ENCODE measurements at regions not wholly inside any gene's neighbourhood (a gene's known extent, or its start where the extent isn't known, plus 50 kb on each side); places are given as distances from the start of the nearest gene placed in this dataset.

DNA sequence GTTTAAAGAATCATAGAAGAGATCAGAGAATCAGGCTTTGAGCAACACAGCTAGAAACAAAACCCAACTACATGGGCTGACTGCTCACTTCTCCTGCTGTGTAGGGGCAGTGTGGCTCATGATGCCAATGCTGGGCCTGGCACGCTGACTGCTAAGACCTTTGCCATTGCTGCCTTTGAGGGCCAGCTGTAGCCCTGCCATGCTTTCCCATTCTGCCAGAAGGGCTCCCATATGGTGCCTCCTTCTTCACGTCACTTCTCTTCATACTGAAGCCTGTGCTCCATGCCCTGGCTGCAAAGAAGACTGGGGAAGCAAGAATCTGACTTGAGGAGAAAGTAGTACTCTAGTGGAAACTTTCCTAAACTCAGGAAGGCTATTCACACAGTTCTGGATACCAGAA, 232.9 kb downstream of the UTP18 start:
- Histone ChIP-seq H3K4me3 (ENCODE audit: low read length) (no peak overlapping the region), H3K27ac (ENCODE audit: low read length) (no peak overlapping the region), H3K27me3 (ENCODE audit: control insufficient read depth, insufficient read depth) (no peaks in the 10 kb centered on the region), H3K9me3 (ENCODE audit: control insufficient read depth, low read length) (no peaks in the 10 kb centered on the region), H3K4me1 (ENCODE audit: control insufficient read depth, insufficient read depth, low read length) (no peaks in the 10 kb centered on the region)
- 92% methylated on average over 2 of the region's 2 CpGs for WGBS
- intact Hi-C loops (cut with DNase I), result no loop called here
- ATAC-seq (no peak), DNase-seq (no peak)

DNA sequence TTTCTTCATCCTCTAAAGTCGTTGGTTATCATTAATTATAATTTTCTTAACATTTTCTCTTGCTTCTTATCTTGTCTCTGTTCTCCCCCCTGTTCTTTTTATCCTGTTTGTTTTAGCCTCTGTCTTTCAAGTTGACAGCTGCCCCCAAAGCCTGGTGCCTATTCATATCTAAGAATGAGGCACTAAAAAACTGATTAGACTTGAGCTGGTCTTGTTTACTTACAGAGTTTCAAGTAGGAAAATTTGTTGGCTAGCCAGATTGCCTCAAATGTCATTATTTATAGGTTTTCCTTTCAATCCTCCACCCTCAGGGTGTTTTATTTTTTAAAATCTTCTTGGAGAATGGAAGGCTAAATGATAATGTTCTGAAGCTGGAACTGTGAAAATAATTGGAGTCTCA, 236.0 kb downstream of the UTP18 start:
- intact Hi-C loops (cut with DNase I), result no loop called here
- no peak overlapping the region for H3K27ac ChIP-seq (ENCODE audit: low read length)
- ATAC-seq, result no peak
- no peaks in the 10 kb centered on the region for H3K4me1 ChIP-seq (ENCODE audit: control insufficient read depth, insufficient read depth, low read length)
- DNase-seq, result no peak
- no peaks in the 10 kb centered on the region for H3K27me3 ChIP-seq (ENCODE audit: control insufficient read depth, insufficient read depth)
- 18% methylated on average over 1 of the region's 1 CpG for WGBS
- H3K4me3 ChIP-seq (ENCODE audit: low read length), result no peak overlapping the region
- no peaks in the 10 kb centered on the region for H3K9me3 ChIP-seq (ENCODE audit: control insufficient read depth, low read length)

DNA sequence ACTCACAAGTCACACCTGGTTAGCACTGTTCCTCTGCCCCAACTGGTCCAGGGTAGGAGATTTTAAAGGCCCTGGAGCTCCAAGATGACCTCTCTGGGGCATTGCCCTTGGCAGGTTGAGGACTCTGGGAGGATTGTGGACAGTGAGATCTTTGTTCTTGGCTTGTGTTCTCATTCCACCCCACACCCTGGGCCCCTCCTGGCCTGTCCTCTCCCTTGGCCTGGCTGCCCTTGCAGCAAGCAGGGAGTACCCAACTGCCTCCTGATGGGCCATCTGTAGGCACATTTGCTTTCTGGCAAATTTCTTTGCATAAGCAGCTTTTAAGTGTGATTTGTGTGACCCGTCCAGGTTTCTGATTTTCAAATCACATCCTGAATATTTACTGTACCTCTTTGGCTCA, 239.6 kb downstream of the UTP18 start:
- no peak overlapping the region for H3K27ac ChIP-seq (ENCODE audit: low read length)
- DNase-seq, result no peak
- no peak for ATAC-seq
- H3K4me3 ChIP-seq (ENCODE audit: low read length), result no peak overlapping the region
- H3K27me3 ChIP-seq (ENCODE audit: control insufficient read depth, insufficient read depth), result no peaks in the 10 kb centered on the region
- H3K9me3 ChIP-seq (ENCODE audit: control insufficient read depth, low read length), result no peaks in the 10 kb centered on the region
- intact Hi-C loops (cut with DNase I), result no loop called here
- WGBS, result 68% methylated on average over 1 of the region's 1 CpG
- no peaks in the 10 kb centered on the region for H3K4me1 ChIP-seq (ENCODE audit: control insufficient read depth, insufficient read depth, low read length)

DNA sequence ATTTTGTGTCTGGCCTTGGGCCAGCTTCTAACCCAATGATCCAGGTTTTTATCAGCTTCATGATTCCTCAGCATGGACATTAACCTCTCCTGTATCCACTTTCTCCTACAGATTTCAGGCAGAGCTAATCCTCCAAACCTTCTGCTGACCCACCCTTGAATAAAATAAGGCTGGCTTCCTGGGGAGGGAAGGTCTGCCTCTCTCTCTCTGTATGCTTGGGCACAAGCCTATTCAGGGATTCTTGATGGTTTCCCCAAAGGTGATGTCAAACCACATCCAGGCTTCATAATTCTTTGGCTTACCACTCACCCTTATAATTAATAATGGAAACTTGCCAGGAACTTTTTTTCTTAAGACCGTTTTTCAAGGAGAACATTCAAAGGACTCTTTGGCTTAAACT, 240.1 kb downstream of the UTP18 start:
- ATAC-seq, result no peak
- WGBS, result 22% methylated on average over 1 of the region's 1 CpG
- H3K4me3 ChIP-seq (ENCODE audit: low read length), result no peak overlapping the region
- no peaks in the 10 kb centered on the region for H3K9me3 ChIP-seq (ENCODE audit: control insufficient read depth, low read length)
- H3K27ac ChIP-seq (ENCODE audit: low read length), result no peak overlapping the region
- H3K4me1 ChIP-seq (ENCODE audit: control insufficient read depth, insufficient read depth, low read length), result no peaks in the 10 kb centered on the region
- no peak for DNase-seq
- no peaks in the 10 kb centered on the region for H3K27me3 ChIP-seq (ENCODE audit: control insufficient read depth, insufficient read depth)
- intact Hi-C loops (cut with DNase I), result no loop called here

DNA sequence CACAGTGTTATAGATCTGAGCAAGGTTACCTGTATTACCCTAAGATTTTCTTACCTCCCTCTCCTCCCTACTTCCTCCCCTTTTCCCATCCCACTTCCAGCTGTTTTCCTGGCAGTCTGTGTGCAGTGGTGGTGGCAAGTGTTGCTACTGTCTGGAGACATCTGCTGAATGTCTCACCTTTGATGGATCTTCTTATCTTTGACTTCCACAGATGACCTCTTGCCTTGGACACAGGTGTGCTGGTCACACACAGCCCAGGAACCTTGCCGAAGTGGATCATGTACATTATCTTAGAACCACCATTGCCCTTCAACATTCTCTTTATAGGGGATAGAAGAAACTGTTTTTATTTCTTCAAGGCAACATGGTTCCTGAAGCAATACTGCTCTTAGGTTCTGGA, 245.1 kb downstream of the UTP18 start:
- no peak for DNase-seq
- no peak for ATAC-seq
- no peaks in the 10 kb centered on the region for H3K4me1 ChIP-seq (ENCODE audit: control insufficient read depth, insufficient read depth, low read length)
- WGBS, result 66% methylated on average over 1 of the region's 1 CpG
- intact Hi-C loops (cut with DNase I), result no loop called here
- no peaks in the 10 kb centered on the region for H3K9me3 ChIP-seq (ENCODE audit: control insufficient read depth, low read length)
- H3K4me3 ChIP-seq (ENCODE audit: low read length), result no peak overlapping the region
- H3K27ac ChIP-seq (ENCODE audit: low read length), result no peak overlapping the region
- H3K27me3 ChIP-seq (ENCODE audit: control insufficient read depth, insufficient read depth), result no peaks in the 10 kb centered on the region

DNA sequence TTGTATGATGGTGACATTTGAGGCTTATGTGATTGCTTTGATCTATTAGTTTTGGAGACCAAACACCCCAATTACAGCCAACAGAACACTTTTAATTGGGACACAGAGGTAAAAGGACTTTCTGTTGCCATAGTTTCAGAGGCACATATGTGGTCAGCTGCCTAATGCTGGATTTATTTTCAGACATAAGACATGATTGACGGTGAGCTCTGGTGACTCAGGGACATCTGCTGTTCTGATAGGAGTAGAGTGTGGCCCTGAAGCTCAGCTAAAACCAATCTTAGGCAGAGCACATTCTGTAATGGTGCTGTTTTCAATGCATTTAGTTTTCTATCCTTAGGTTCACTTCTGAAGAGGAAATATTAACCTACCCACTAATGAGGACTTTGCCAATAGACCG, 247.1 kb downstream of the UTP18 start:
- Histone ChIP-seq H3K9me3 (ENCODE audit: control insufficient read depth, low read length) (no peaks in the 10 kb centered on the region), H3K4me3 (ENCODE audit: low read length) (no peak overlapping the region), H3K27me3 (ENCODE audit: control insufficient read depth, insufficient read depth) (no peaks in the 10 kb centered on the region), H3K4me1 (ENCODE audit: control insufficient read depth, insufficient read depth, low read length) (no peaks in the 10 kb centered on the region), H3K27ac (ENCODE audit: low read length) (no peak overlapping the region)
- DNase-seq, result no peak
- 52% methylated on average over 2 of the region's 2 CpGs for WGBS
- ATAC-seq, result no peak
- intact Hi-C loops (cut with DNase I), result no loop called here

DNA sequence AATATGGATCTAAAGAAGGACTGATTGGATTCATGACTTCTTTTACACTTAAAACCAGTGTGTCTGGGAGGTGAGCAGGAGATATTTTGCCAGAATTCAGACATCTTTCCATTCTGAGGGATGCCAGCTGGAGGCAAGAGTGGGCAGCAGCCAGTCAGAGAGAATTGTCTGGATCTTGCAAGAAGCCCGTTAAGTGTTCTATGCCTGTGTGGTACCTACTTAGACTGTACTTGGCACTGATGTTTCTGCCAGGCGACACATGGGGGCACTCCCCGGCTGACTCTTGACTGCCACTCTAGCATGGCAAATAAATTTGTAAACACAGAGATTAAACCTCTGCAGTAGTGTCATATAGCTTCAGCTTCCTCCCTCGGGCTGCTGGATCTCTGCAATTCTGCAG, 247.7 kb downstream of the UTP18 start:
- intact Hi-C loops (cut with DNase I), result no loop called here
- Histone ChIP-seq H3K9me3 (ENCODE audit: control insufficient read depth, low read length) (no peaks in the 10 kb centered on the region), H3K27me3 (ENCODE audit: control insufficient read depth, insufficient read depth) (no peaks in the 10 kb centered on the region), H3K27ac (ENCODE audit: low read length) (no peak overlapping the region), H3K4me3 (ENCODE audit: low read length) (no peak overlapping the region), H3K4me1 (ENCODE audit: control insufficient read depth, insufficient read depth, low read length) (no peaks in the 10 kb centered on the region)
- WGBS, result 77% methylated on average over 4 of the region's 4 CpGs
- DNase-seq (no peak), ATAC-seq (no peak)

DNA sequence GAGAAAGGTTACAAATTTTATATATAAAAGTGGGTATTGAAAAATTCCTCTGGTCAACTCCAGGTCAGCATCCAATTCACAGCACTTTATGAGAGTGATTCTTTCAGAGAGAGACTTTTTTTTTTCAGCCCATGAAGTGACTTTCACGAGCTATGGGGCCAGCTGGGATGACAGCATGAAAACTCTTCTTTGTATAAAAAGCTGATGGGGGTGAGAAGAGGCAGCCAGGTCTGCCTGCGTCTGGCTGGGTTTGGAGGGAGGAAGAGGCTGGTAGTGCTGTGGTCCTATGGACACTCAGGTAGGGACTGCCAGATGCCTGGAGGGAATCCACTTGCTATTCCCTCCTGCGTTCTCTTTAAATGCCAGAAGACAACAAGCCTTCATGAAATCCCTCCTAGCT, 250.6 kb downstream of the UTP18 start:
- H3K27ac ChIP-seq (ENCODE audit: low read length), result no peak overlapping the region
- 64% methylated on average over 3 of the region's 3 CpGs for WGBS
- no peaks in the 10 kb centered on the region for H3K27me3 ChIP-seq (ENCODE audit: control insufficient read depth, insufficient read depth)
- H3K9me3 ChIP-seq (ENCODE audit: control insufficient read depth, low read length), result no peaks in the 10 kb centered on the region
- H3K4me3 ChIP-seq (ENCODE audit: low read length), result no peak overlapping the region
- no peaks in the 10 kb centered on the region for H3K4me1 ChIP-seq (ENCODE audit: control insufficient read depth, insufficient read depth, low read length)
- intact Hi-C loops (cut with DNase I), result no loop called here
- DNase-seq, result no peak
- no peak for ATAC-seq

DNA sequence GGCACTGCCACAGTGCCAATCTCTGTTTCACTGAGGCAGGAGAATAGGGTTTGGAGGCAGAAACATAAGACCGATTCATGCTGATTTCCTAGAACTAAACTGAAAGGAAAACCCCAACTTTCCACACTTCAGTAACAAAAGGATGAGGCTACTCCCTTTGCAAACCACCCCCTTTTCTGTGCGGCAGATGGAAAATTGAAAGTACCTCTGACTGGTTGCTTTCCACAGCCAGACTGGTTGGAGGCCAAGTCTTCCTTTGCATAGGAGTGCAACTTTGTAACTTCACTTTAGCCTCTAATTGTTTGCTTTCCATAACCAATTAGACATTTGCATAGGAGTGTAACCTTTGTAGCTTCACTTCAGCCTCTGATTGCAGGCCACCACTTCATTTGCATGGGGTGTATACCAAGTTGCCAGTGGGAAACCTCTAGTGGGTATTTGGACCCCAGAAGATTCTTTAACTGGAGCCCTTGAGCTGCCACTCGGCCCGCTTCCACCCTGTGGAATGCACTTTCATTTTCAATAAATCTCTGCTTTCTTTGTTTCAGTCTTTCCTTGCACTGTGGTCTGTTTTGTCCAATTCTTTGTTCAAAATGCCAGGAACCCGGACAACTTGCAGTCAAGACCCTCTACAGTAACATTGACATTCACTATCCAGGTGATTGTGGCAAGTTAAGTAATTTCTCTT, 252.0 kb downstream of the UTP18 start:
- 76% methylated on average over 5 of the region's 5 CpGs for WGBS
- Histone ChIP-seq H3K27ac (ENCODE audit: low read length) (no peak overlapping the region), H3K27me3 (ENCODE audit: control insufficient read depth, insufficient read depth) (no peaks in the 10 kb centered on the region), H3K4me1 (ENCODE audit: control insufficient read depth, insufficient read depth, low read length) (no peaks in the 10 kb centered on the region), H3K4me3 (ENCODE audit: low read length) (no peak overlapping the region), H3K9me3 (ENCODE audit: control insufficient read depth, low read length) (no peaks in the 10 kb centered on the region)
- DNase-seq (no peak), ATAC-seq (no peak)
- intact Hi-C loops (cut with DNase I), result no loop called here

DNA sequence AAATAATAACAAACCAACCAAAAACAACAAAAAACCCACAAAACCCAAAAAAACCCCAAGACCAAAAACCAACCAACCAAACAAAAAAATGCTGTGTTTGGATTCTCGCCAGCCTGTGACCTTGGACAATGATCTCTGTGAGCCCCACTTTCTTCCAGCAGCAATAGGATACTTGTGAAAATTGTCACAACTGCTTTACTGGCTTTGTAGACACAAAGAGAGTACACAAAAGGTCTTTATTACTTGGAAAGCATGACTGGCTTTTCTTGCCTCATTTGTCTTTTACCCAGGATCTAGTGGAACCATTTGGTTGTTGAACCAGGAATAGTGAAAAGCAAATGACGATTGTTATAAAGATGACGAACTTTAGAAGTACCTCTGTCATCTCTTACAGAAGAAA, 256.6 kb downstream of the UTP18 start:
- Histone ChIP-seq H3K27me3 (ENCODE audit: control insufficient read depth, insufficient read depth) (no peaks in the 10 kb centered on the region), H3K4me1 (ENCODE audit: control insufficient read depth, insufficient read depth, low read length) (no peaks in the 10 kb centered on the region), H3K27ac (ENCODE audit: low read length) (no peak overlapping the region), H3K9me3 (ENCODE audit: control insufficient read depth, low read length) (no peaks in the 10 kb centered on the region), H3K4me3 (ENCODE audit: low read length) (no peak overlapping the region)
- intact Hi-C loops (cut with DNase I), result no loop called here
- ATAC-seq (no peak), DNase-seq (no peak)
- WGBS, result 74% methylated on average over 3 of the region's 3 CpGs

DNA sequence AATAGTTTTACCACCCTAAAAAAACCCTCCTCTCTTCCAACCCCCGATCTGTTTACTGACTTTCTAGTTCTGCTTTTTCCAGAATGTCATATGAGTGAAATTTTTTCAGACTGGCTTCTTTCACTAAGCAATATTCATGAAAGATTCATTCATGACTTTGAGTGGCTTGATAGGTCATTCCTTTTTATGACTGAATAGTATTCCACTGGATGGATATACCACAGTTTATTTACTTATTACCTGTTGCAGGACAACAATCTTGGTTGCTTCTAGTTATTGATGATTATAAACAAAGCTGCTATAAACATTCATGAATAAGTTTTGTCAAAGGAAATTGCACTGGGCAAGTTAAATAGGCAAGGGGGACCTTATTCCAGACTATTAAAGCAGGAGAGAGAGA, 264.2 kb downstream of the UTP18 start:
- Histone ChIP-seq H3K9me3 (ENCODE audit: control insufficient read depth, low read length) (no peaks in the 10 kb centered on the region), H3K27me3 (ENCODE audit: control insufficient read depth, insufficient read depth) (no peaks in the 10 kb centered on the region), H3K27ac (ENCODE audit: low read length) (no peak overlapping the region), H3K4me3 (ENCODE audit: low read length) (no peak overlapping the region), H3K4me1 (ENCODE audit: control insufficient read depth, insufficient read depth, low read length) (no peaks in the 10 kb centered on the region)
- 84% methylated on average over 1 of the region's 1 CpG for WGBS
- DNase-seq (no peak), ATAC-seq (no peak)
- intact Hi-C loops (cut with DNase I), result no loop called here

DNA sequence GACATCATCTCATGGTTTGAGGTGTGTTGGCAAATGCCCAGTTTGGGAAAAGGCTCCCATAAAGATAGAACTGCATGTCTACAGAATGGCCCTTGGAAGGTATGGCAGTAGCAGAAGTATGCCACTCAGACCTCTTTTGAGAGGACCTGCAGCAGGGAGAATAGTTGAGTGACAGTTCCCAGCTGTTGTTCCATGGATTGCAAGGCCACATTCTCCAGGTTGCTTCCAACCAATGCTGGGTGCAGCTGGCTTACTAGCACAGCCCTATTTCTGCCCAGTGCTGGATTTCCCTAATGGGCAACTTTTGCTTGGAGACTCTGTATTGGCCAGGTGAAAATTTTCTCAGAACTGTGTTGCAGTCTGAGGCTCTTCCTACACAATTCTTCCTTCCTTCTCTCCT, 266.2 kb downstream of the UTP18 start:
- H3K27me3 ChIP-seq (ENCODE audit: control insufficient read depth, insufficient read depth), result no peaks in the 10 kb centered on the region
- H3K4me3 ChIP-seq (ENCODE audit: low read length), result no peak overlapping the region
- no peaks in the 10 kb centered on the region for H3K9me3 ChIP-seq (ENCODE audit: control insufficient read depth, low read length)
- ATAC-seq (no peak), DNase-seq (no peak)
- H3K27ac ChIP-seq (ENCODE audit: low read length), result no peak overlapping the region
- no peaks in the 10 kb centered on the region for H3K4me1 ChIP-seq (ENCODE audit: control insufficient read depth, insufficient read depth, low read length)
- intact Hi-C loops (cut with DNase I), result no loop called here

All from right cardiac atrium (tissue), 5 donors.